ENCODE measurements at regions not wholly inside any gene's neighbourhood (a gene's known extent, or its start where the extent isn't known, plus 50 kb on each side); places are given as distances from the start of the nearest gene placed in this dataset.

- no peak overlapping the region for H3K4me3 ChIP-seq
- no peak for ATAC-seq
- DNase-seq, result no peak
- no peak overlapping the region for H3K27ac ChIP-seq
- TF ChIP-seq POLR2A (IDR thresholded peaks at IDR 0.05), result no peak
- intact Hi-C loops (cut with DNase I; ENCODE audit: low total_unique reads) (no loop called here), in situ Hi-C loops (cut with MboI; ENCODE audit: low sequenced_read_pairs in 4 of 4) (no loop called here)
- no peaks in the 10 kb centered on the region for H3K4me1 ChIP-seq
- no peaks in the 10 kb centered on the region for H3K36me3 ChIP-seq
- no peaks in the 10 kb centered on the region for H3K27me3 ChIP-seq
- no peaks in the 10 kb centered on the region for H3K9me3 ChIP-seq
Observed at GRCh38 chr5:175589714-175590113, 68.2 kb upstream of the HRH2 start.

- in situ Hi-C loops (cut with MboI; ENCODE audit: low sequenced_read_pairs in 4 of 4) (no loop called here), intact Hi-C loops (cut with DNase I; ENCODE audit: low total_unique reads) (no loop called here)
- H3K36me3 ChIP-seq, result no peaks in the 10 kb centered on the region
- DNase-seq (no peak), ATAC-seq (no peak)
- no peaks in the 10 kb centered on the region for H3K27me3 ChIP-seq
- H3K27ac ChIP-seq, result no peak overlapping the region
- no peaks in the 10 kb centered on the region for H3K9me3 ChIP-seq
- no peak for TF ChIP-seq POLR2A (IDR thresholded peaks at IDR 0.05)
- TF ChIP-seq CTCF (IDR thresholded peaks at IDR 0.05 in 4 of 5, conservative IDR thresholded peaks at IDR 0.05 in 1 of 5), result no peak
- no peaks in the 10 kb centered on the region for H3K4me1 ChIP-seq
- H3K4me3 ChIP-seq, result no peak overlapping the region
Observed at GRCh38 chr5:175590471-175590881, 67.4 kb upstream of the HRH2 start.

- intact Hi-C loops (cut with DNase I; ENCODE audit: low total_unique reads) (no loop called here), in situ Hi-C loops (cut with MboI; ENCODE audit: low sequenced_read_pairs in 4 of 4) (no loop called here)
- Histone ChIP-seq H3K9me3 (no peaks in the 10 kb centered on the region), H3K27ac (no peak overlapping the region), H3K4me1 (no peaks in the 10 kb centered on the region), H3K4me3 (no peak overlapping the region), H3K27me3 (no peaks in the 10 kb centered on the region), H3K36me3 (no peaks in the 10 kb centered on the region)
- DNase-seq (no peak), ATAC-seq (no peak)
- TF ChIP-seq POLR2A (IDR thresholded peaks at IDR 0.05), result no peak
- TF ChIP-seq CTCF (IDR thresholded peaks at IDR 0.05 in 4 of 5, conservative IDR thresholded peaks at IDR 0.05 in 1 of 5), result no peak
Observed at GRCh38 chr5:175591293-175591692, 66.6 kb upstream of the HRH2 start.

- H3K27me3 ChIP-seq, result no peaks in the 10 kb centered on the region
- in situ Hi-C loops (cut with MboI; ENCODE audit: low sequenced_read_pairs in 4 of 4) (no loop called here), intact Hi-C loops (cut with DNase I; ENCODE audit: low total_unique reads) (no loop called here)
- H3K27ac ChIP-seq, result no peak overlapping the region
- H3K9me3 ChIP-seq, result no peaks in the 10 kb centered on the region
- no peak for DNase-seq
- no peaks in the 10 kb centered on the region for H3K4me1 ChIP-seq
- no peak for ATAC-seq
- TF ChIP-seq POLR2A (IDR thresholded peaks at IDR 0.05) (no peak), CTCF (IDR thresholded peaks at IDR 0.05 in 4 of 5, conservative IDR thresholded peaks at IDR 0.05 in 1 of 5) (no peak)
- no peaks in the 10 kb centered on the region for H3K36me3 ChIP-seq
- no peak overlapping the region for H3K4me3 ChIP-seq
Observed at GRCh38 chr5:175593794-175594193, 64.1 kb upstream of the HRH2 start.

- no peaks in the 10 kb centered on the region for H3K27me3 ChIP-seq
- no peaks in the 10 kb centered on the region for H3K4me1 ChIP-seq
- intact Hi-C loops (cut with DNase I; ENCODE audit: low total_unique reads) (no loop called here), in situ Hi-C loops (cut with MboI; ENCODE audit: low sequenced_read_pairs in 4 of 4) (no loop called here)
- H3K27ac ChIP-seq, result no peak overlapping the region
- DNase-seq (no peak), ATAC-seq (no peak)
- H3K9me3 ChIP-seq, result no peaks in the 10 kb centered on the region
- no peak overlapping the region for H3K4me3 ChIP-seq
- TF ChIP-seq CTCF (IDR thresholded peaks at IDR 0.05 in 4 of 5, conservative IDR thresholded peaks at IDR 0.05 in 1 of 5) (no peak), POLR2A (IDR thresholded peaks at IDR 0.05) (no peak)
- H3K36me3 ChIP-seq, result no peaks in the 10 kb centered on the region
Observed at GRCh38 chr5:175595905-175596304, 62.0 kb upstream of the HRH2 start.
